ENCODE measurements at regions not wholly inside any gene's neighbourhood (a gene's known extent, or its start where the extent isn't known, plus 50 kb on each side); places are given as distances from the start of the nearest gene placed in this dataset.

DNA sequence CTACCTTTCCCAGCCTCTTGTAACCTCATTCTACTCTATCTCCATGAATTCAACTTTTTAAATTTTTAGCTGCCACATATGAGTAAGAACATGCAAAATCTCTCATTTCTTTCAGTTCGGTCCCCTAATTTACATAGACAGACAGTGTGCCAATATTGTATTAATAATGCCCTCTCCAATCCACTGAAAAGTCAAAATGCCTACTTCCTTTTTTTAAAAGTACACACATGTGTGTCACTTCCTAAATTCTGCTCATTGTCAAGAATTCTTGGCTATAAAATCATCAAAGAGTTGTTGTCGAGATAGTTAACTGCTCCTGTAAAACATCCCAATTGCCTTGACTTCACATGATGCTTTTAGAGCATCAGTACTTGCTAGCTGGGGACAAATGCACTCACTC is 84.2 kb upstream of the IL12A start:
- TF ChIP-seq, protein P1, sequence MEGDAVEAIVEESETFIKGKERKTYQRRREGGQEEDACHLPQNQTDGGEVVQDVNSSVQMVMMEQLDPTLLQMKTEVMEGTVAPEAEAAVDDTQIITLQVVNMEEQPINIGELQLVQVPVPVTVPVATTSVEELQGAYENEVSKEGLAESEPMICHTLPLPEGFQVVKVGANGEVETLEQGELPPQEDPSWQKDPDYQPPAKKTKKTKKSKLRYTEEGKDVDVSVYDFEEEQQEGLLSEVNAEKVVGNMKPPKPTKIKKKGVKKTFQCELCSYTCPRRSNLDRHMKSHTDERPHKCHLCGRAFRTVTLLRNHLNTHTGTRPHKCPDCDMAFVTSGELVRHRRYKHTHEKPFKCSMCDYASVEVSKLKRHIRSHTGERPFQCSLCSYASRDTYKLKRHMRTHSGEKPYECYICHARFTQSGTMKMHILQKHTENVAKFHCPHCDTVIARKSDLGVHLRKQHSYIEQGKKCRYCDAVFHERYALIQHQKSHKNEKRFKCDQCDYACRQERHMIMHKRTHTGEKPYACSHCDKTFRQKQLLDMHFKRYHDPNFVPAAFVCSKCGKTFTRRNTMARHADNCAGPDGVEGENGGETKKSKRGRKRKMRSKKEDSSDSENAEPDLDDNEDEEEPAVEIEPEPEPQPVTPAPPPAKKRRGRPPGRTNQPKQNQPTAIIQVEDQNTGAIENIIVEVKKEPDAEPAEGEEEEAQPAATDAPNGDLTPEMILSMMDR (IDR thresholded peaks at IDR 0.05): no peak
- no peak for TF ChIP-seq EZH2phosphoT487 (IDR thresholded peaks at IDR 0.05)
